ENCODE measurements at regions not wholly inside any gene's neighbourhood (a gene's known extent, or its start where the extent isn't known, plus 50 kb on each side); places are given as distances from the start of the nearest gene placed in this dataset.

- POLR2A ChIA-PET: no interaction called here
- no peak overlapping the region for H3K9ac ChIP-seq (replicated peaks; ENCODE audit: extremely low read depth, insufficient read depth, low read length)
- no TSS peak for BruUV-seq (replicated peaks)
- CTCF ChIA-PET: no interaction called here
- TF ChIP-seq MAX (IDR thresholded peaks at IDR 0.05; ENCODE audit: insufficient read depth, insufficient read length): no peak
- TF ChIP-seq, protein P1, sequence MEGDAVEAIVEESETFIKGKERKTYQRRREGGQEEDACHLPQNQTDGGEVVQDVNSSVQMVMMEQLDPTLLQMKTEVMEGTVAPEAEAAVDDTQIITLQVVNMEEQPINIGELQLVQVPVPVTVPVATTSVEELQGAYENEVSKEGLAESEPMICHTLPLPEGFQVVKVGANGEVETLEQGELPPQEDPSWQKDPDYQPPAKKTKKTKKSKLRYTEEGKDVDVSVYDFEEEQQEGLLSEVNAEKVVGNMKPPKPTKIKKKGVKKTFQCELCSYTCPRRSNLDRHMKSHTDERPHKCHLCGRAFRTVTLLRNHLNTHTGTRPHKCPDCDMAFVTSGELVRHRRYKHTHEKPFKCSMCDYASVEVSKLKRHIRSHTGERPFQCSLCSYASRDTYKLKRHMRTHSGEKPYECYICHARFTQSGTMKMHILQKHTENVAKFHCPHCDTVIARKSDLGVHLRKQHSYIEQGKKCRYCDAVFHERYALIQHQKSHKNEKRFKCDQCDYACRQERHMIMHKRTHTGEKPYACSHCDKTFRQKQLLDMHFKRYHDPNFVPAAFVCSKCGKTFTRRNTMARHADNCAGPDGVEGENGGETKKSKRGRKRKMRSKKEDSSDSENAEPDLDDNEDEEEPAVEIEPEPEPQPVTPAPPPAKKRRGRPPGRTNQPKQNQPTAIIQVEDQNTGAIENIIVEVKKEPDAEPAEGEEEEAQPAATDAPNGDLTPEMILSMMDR (IDR thresholded peaks at IDR 0.05; ENCODE audit: extremely low read depth in 1 of 2, insufficient read depth in 1 of 2, low read depth in 1 of 2, low read length in 2 of 2): no peak
- no peak for TF ChIP-seq EZH2 (IDR thresholded peaks at IDR 0.05; ENCODE audit: borderline replicate concordance, low read depth, low read length, severe bottlenecking)
- TF ChIP-seq POLR2A (IDR thresholded peaks at IDR 0.05; ENCODE audit: low read depth, low read length): no peak
- no peak for TF ChIP-seq JUN (IDR thresholded peaks at IDR 0.05; ENCODE audit: borderline replicate concordance, insufficient read depth, insufficient read length, low read depth)
- TF ChIP-seq POLR2AphosphoS5 (IDR thresholded peaks at IDR 0.05; ENCODE audit: insufficient read depth, low read depth, low read length): no peak
- no peak for TF ChIP-seq FOS (IDR thresholded peaks at IDR 0.05; ENCODE audit: borderline replicate concordance, insufficient read depth, low read length)
- no peak for TF ChIP-seq MYC (IDR thresholded peaks at IDR 0.05; ENCODE audit: low read depth, low read length)
- TF ChIP-seq GATA2 (IDR thresholded peaks at IDR 0.05; ENCODE audit: insufficient read depth, insufficient read length, low read depth, low read length): no peak
- H3K36me3 ChIP-seq (ENCODE audit: control insufficient read depth in 2 of 2, extremely low read depth in 1 of 2, insufficient read depth in 2 of 2, low read length in 2 of 2): no peaks in the 10 kb centered on the region
- no peak for DNase-seq (ENCODE audit: low read depth, low spot score)
- intact Hi-C loops (cut with micrococcal nuclease) (no loop called here), dilution Hi-C loops (cut with MboI; ENCODE audit: extremely low pct_ligation_motif_present, low sequenced_read_pairs) (no loop called here)
- no peak for FAIRE-seq
- no peak overlapping the region for H3K27ac ChIP-seq (ENCODE audit: insufficient read depth, low read depth, low read length)
- no peaks in the 10 kb centered on the region for H3K4me1 ChIP-seq (ENCODE audit: control insufficient read depth, extremely low read depth, insufficient read depth, low read length)
- no peaks in the 10 kb centered on the region for H3K9me1 ChIP-seq (replicated peaks; ENCODE audit: control insufficient read depth, extremely low read depth, insufficient read depth, low read length)
- no peak overlapping the region for H2AFZ ChIP-seq (ENCODE audit: low read depth, low read length)
- no peaks in the 10 kb centered on the region for H3K9me3 ChIP-seq (replicated peaks; ENCODE audit: control insufficient read depth, insufficient read depth, low read length)
- no peak overlapping the region for H3K4me2 ChIP-seq (ENCODE audit: insufficient read depth, low read length)
- no peaks in the 10 kb centered on the region for H4K20me1 ChIP-seq (replicated peaks; ENCODE audit: control insufficient read depth, extremely low read depth, insufficient read depth, low read length)
- H3K79me2 ChIP-seq (ENCODE audit: control insufficient read depth, insufficient read depth, low read length): no peaks in the 10 kb centered on the region
- no peaks in the 10 kb centered on the region for H3K27me3 ChIP-seq (ENCODE audit: control insufficient read depth in 2 of 2, insufficient read depth in 2 of 2, low read length in 2 of 2)
- no peak overlapping the region for H3K4me3 ChIP-seq (replicated peaks in 1 of 3; ENCODE audit: insufficient read depth in 1 of 3, low read depth in 1 of 3, low read length in 3 of 3)
Measured at GRCh38 chr21:18908641-18909040, 505.1 kb upstream of the TMPRSS15 start.

All from endothelial cell of umbilical vein (primary cell).